GM12878 (cell line): ENCODE measurements at regions not wholly inside any gene's neighbourhood (a gene's known extent, or its start where the extent isn't known, plus 50 kb on each side); places are given as distances from the start of the nearest gene placed in this dataset.

Experiments used
- ATAC-seq: fragments of 200-7000 bp; cut with Tn5 transposase; 3 replicates; pipeline ENCODE4 v1.9.1; 2020; ENCODE audit warnings: mild to moderate bottlenecking, moderate library complexity
- BruUV-seq: library from RNA; stranded (reverse); fragments of 400-500 nt; replicated peaks from 2 replicates; lab custom pipeline; 2021; lab: Mats Ljungman, UMichigan
- CTCF ChIA-PET: fragments of 300-600 bp; sonication (Branson Sonifier 250); formaldehyde crosslinking; extraction: SDS; loops from one replicate; lab custom pipeline; 2021; ENCODE audit warnings: inconsistent platforms; lab: Yijun Ruan, JAX
- POLR2A ChIA-PET: fragments of 350-600 bp; formaldehyde crosslinking; extraction: SDS; loops from one replicate; lab custom pipeline; 2021; ENCODE audit warnings: inconsistent platforms; lab: Charles Lee
- RAD21 ChIA-PET: fragments of 300-600 bp; sonication (Branson Sonifier 250); formaldehyde crosslinking; loops from one replicate; lab custom pipeline; 2023; ENCODE audit warnings: antibody characterized with exemption; ENCODE audit not compliant: unreplicated experiment; lab: Charles Lee
- SMC1A ChIA-PET: fragments of 300-600 bp; sonication (Branson Sonifier 250); formaldehyde crosslinking; loops from one replicate; lab custom pipeline; 2023; ENCODE audit not compliant: unreplicated experiment, uncharacterized antibody; lab: Charles Lee
- DNase-seq: peaks from one replicate; pipeline ENCODE4 v3.0.0-alpha.2; 2011; ENCODE audit warnings: low read depth, low spot score
- FAIRE-seq: peaks from 3 replicates; lab custom pipeline; 2011; peaks lifted over from hg19 to GRCh38; lab: Jason Lieb, UNC
- H2AFZ ChIP-seq: 2 replicates; pipeline ENCODE4 v1.6.0; 2011; ENCODE audit warnings: low read depth, low read length, control low read depth; ENCODE audit not compliant: control insufficient read depth
- H3K27ac ChIP-seq: 2 replicates; pipeline ENCODE4 v1.5.1; 2011; ENCODE audit warnings: control low read depth; ENCODE audit not compliant: control insufficient read depth, insufficient read depth
- H3K27me3 ChIP-seq, 2 experiments: replicated peaks in 1 of 2; 2 replicates each; pipeline versions ENCODE4 v1.6.0 to v1.6.1; 2011; ENCODE audit warnings: low read length in 1 of 2; ENCODE audit not compliant: control insufficient read depth in 2 of 2, insufficient read depth in 2 of 2
- H3K36me3 ChIP-seq, 2 experiments: 2 replicates each; pipeline ENCODE4 v1.5.1; 2011; ENCODE audit warnings: low read length in 1 of 2; ENCODE audit not compliant: control insufficient read depth in 2 of 2, insufficient read depth in 2 of 2
- H3K4me1 ChIP-seq: 2 replicates; pipeline ENCODE4 v1.6.1; 2011; ENCODE audit warnings: mild to moderate bottlenecking, low read length, moderate library complexity, mixed read lengths; ENCODE audit not compliant: control insufficient read depth, insufficient read depth
- H3K4me2 ChIP-seq: 2 replicates; pipeline ENCODE4 v1.6.0; 2011; ENCODE audit warnings: control low read depth; ENCODE audit not compliant: control insufficient read depth, insufficient read depth
- H3K4me3 ChIP-seq: fragments of 200-600 bp; sonication (generic); 2 replicates; pipeline ENCODE4 v1.5.1; 2016
- H3K79me2 ChIP-seq: 2 replicates; pipeline ENCODE4 v1.6.0; 2011; ENCODE audit warnings: low read length; ENCODE audit not compliant: control insufficient read depth, insufficient read depth
- H3K9ac ChIP-seq: 2 replicates; pipeline ENCODE4 v1.8.0; 2011; ENCODE audit warnings: low read length, control low read depth, mixed read lengths; ENCODE audit not compliant: control insufficient read depth, insufficient read depth
- H3K9me3 ChIP-seq: replicated peaks from 3 replicates; pipeline ENCODE4 v1.5.1; 2011; ENCODE audit warnings: mild to moderate bottlenecking, low read length; ENCODE audit not compliant: control insufficient read depth, insufficient read depth
- H4K20me1 ChIP-seq: 2 replicates; pipeline ENCODE4 v1.6.0; 2011; ENCODE audit not compliant: control insufficient read depth, insufficient read depth
- E2F8 ChIP-seq: fragments of 450-650 bp; IDR thresholded peaks from 2 replicates; pipeline ENCODE4 v1.6.1; 2018; ENCODE audit warnings: mild to moderate bottlenecking, low read depth, moderate library complexity; ENCODE audit not compliant: partially characterized antibody
- EGR1 ChIP-seq, 2 experiments: IDR thresholded peaks; 1 replicate in 1 of 2; 2 replicates in 1 of 2; pipeline ENCODE4 v1.6.1; 2011 to 2012; ENCODE audit warnings: low read depth in 2 of 2, low read length in 2 of 2, borderline replicate concordance in 1 of 2, mild to moderate bottlenecking in 1 of 2, moderate library complexity in 1 of 2
- EZH2 ChIP-seq: IDR thresholded peaks from 2 replicates; pipeline ENCODE4 v1.6.1; 2012; ENCODE audit warnings: low read depth, mild to moderate bottlenecking, control low read depth, inconsistent platforms, low read length, borderline replicate concordance; ENCODE audit not compliant: control insufficient read depth
- HDAC6 ChIP-seq: fragments of 200-600 bp; sonication (generic); IDR thresholded peaks from one replicate; pipeline ENCODE4 v1.8.0; 2017; ENCODE audit warnings: antibody characterized with exemption; ENCODE audit not compliant: unreplicated experiment
- PRDM15 ChIP-seq: fragments of 450-650 bp; formaldehyde crosslinking; IDR thresholded peaks from 2 replicates; pipeline ENCODE4 v1.4.0; 2020; ENCODE audit warnings: mild to moderate bottlenecking, moderate library complexity
- WRNIP1 ChIP-seq: IDR thresholded peaks from 2 replicates; pipeline ENCODE4 v1.6.1; 2011; ENCODE audit warnings: low read depth, low read length, improper control_type of control experiment, borderline replicate concordance
- YY1 ChIP-seq: IDR thresholded peaks from 2 replicates; pipeline ENCODE4 v1.6.1; 2011; ENCODE audit warnings: low read depth, mild to moderate bottlenecking, low read length
- ZZZ3 ChIP-seq: IDR thresholded peaks from 2 replicates; pipeline ENCODE4 v1.6.1; 2011; ENCODE audit warnings: low read depth; ENCODE audit not compliant: control insufficient read depth, insufficient read length
- WGBS: methylation state at CpG from one replicate; pipeline ENCODE4 v1.1.6; 2016; ENCODE audit warnings: low lambda C conversion rate; ENCODE audit not compliant: insufficient replicate concordance, insufficient coverage; ENCODE audit errors: missing lambda C conversion rate; 5-methylcytosine and 5-hydroxymethylcytosine counted together
- in situ Hi-C: fragments of 300-500 bp; cut with MboI; formaldehyde crosslinking; loops from 9 replicates; pipeline ENCODE4 v1.14.3; 2018; ENCODE audit warnings: mixed read lengths
- intact Hi-C: fragments of 100-400 bp; cut with micrococcal nuclease; formaldehyde crosslinking; loops from one replicate; pipeline ENCODE4 v1.14.2; 2022; ENCODE audit not compliant: unreplicated experiment

GRCh38 chr21:28663111-28663693 is 329.5 kb downstream of the LTN1 start:
- ChIA-PET POLR2A (no interaction called here), SMC1A (no interaction called here), RAD21 (no interaction called here), CTCF (no interaction called here)
- no TSS peak for BruUV-seq
- Histone ChIP-seq H3K9ac (no peak overlapping the region), H3K36me3 (no peaks in the 10 kb centered on the region), H3K79me2 (no peaks in the 10 kb centered on the region), H4K20me1 (no peaks in the 10 kb centered on the region), H2AFZ (no peak overlapping the region), H3K4me3 (no peak overlapping the region), H3K27me3 (no peaks in the 10 kb centered on the region), H3K4me1 (no peaks in the 10 kb centered on the region), H3K27ac (no peak overlapping the region), H3K4me2 (no peak overlapping the region), H3K9me3 (no peaks in the 10 kb centered on the region)
- in situ Hi-C loops (no loop called here), intact Hi-C loops (no loop called here)
- ATAC-seq (no peak), DNase-seq (no peak), FAIRE-seq (no peak)
- 71% methylated on average over 4 of the region's 4 CpGs for WGBS
- TF ChIP-seq EGR1 (IDR thresholded peaks at IDR 0.05; ENCODE audit: borderline replicate concordance in 1 of 2, low read depth in 2 of 2, low read length in 2 of 2) (no peak), PRDM15 (CRISPR knock-in tag) (no peak), ZZZ3 (no peak), HDAC6 (no peak), E2F8 (no peak), YY1 (no peak), EZH2 (no peak), WRNIP1 (no peak)
